ENCODE measurements at regions not wholly inside any gene's neighbourhood (a gene's known extent, or its start where the extent isn't known, plus 50 kb on each side); places are given as distances from the start of the nearest gene placed in this dataset.

DNA sequence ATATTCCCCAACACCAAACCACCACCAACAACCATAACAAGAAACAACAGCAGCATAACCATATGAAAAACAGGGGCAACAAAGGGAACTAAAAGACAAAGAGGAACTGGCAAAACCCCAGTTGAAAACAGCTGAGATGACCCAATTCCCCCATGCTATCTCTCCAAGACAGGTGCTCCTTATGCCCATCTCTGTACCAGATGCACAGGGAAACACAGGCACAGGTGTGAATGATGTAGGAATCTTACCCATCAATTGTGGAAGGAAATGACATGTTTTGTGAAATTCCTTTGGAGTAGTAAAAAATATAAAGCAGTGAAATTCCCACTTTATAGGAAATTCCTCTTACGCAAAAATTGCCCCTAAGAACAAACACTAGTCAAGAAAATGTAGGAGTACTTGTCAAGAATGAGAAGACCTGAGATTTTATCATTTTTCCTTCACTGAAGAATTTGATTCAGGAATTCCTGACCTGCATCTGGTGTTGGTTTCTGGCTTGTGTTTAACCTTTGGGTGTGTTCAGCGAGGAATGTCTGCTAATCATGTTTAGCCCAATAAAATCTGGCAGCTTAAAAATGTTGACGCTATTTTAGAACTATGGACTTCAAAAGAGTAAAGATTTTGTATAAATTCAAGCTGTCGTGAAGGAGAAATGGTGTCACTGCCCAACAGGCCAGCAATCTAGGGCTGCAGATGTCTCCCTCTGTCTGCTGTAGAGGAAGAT is 67.7 kb upstream of the ARHGAP28 start:
- peak overlapping the region; percentile 8 for H3K27ac ChIP-seq (ENCODE audit: low read length)
- no peaks in the 10 kb centered on the region for H3K9me3 ChIP-seq (replicated peaks; ENCODE audit: control insufficient read depth, low read depth, low read length)
- WGBS (ENCODE audit: insufficient coverage): 11% methylated on average over 3 of the region's 4 CpGs
- H3K36me3 ChIP-seq (ENCODE audit: control insufficient read depth, insufficient read depth, low read length): no peaks in the 10 kb centered on the region
- peak; percentile 42 for DNase-seq
- H3K4me1 ChIP-seq (ENCODE audit: control insufficient read depth, insufficient read depth, low read length): peaks cover 14% of the 10 kb centered on the region
- no peak overlapping the region for H3K4me3 ChIP-seq (ENCODE audit: low read length)
- no peaks in the 10 kb centered on the region for H3K27me3 ChIP-seq (ENCODE audit: control insufficient read depth, insufficient read depth, low read length)

- Histone ChIP-seq H3K36me3 (ENCODE audit: control insufficient read depth, insufficient read depth, low read length) (no peaks in the 10 kb centered on the region), H3K27me3 (ENCODE audit: control insufficient read depth, insufficient read depth, low read length) (no peaks in the 10 kb centered on the region), H3K4me3 (ENCODE audit: low read length) (no peak overlapping the region), H3K4me1 (ENCODE audit: control insufficient read depth, insufficient read depth, low read length) (peaks cover 7% of the 10 kb centered on the region), H3K27ac (ENCODE audit: low read length) (peak overlapping the region; percentile 52), H3K9me3 (replicated peaks; ENCODE audit: control insufficient read depth, low read depth, low read length) (no peaks in the 10 kb centered on the region)
- WGBS (ENCODE audit: insufficient coverage): no CpG with 5 or more reads among the region's 3 CpGs
- peak; percentile 91 for DNase-seq
These were observed 63.4 kb upstream of the ARHGAP28 start for GRCh38 chr18:6666012-6666685.

DNA sequence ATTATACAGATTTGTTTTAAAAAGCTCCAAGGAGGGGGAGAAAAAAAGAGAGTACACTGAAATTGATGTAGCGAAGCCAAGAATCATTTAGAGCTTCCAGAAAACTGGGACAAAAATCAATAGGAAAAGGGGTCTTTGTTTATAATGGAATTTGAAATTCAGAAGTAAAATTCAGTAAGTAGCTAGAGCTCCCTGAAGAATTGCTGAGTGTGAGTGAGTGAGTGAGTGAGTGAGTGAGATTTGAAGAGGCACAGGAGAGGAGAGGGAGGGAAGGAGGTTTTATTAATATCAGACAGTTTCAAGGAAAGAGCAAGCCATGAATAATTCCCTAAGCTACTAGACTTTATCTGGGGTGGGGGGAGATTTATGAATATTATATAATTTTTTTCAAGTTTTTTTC is 60.7 kb upstream of the ARHGAP28 start:
- DNase-seq: peak; percentile 76
- H3K27ac ChIP-seq (ENCODE audit: low read length): no peak overlapping the region
- H3K4me3 ChIP-seq (ENCODE audit: low read length): no peak overlapping the region
- WGBS (ENCODE audit: insufficient coverage): 70% methylated on average over 1 of the region's 1 CpG
- H3K27me3 ChIP-seq (ENCODE audit: control insufficient read depth, insufficient read depth, low read length): no peaks in the 10 kb centered on the region
- H3K36me3 ChIP-seq (ENCODE audit: control insufficient read depth, insufficient read depth, low read length): no peaks in the 10 kb centered on the region
- H3K4me1 ChIP-seq (ENCODE audit: control insufficient read depth, insufficient read depth, low read length): peaks cover 4% of the 10 kb centered on the region
- H3K9me3 ChIP-seq (replicated peaks; ENCODE audit: control insufficient read depth, low read depth, low read length): no peaks in the 10 kb centered on the region

- H3K27me3 ChIP-seq (ENCODE audit: control insufficient read depth, insufficient read depth, low read length): no peaks in the 10 kb centered on the region
- DNase-seq: no peak
- H3K9me3 ChIP-seq (replicated peaks; ENCODE audit: control insufficient read depth, low read depth, low read length): peaks cover 2% of the 10 kb centered on the region
- H3K36me3 ChIP-seq (ENCODE audit: control insufficient read depth, insufficient read depth, low read length): no peaks in the 10 kb centered on the region
- no peak overlapping the region for H3K4me3 ChIP-seq (ENCODE audit: low read length)
- no peak overlapping the region for H3K27ac ChIP-seq (ENCODE audit: low read length)
- no CpG with 5 or more reads among the region's 2 CpGs for WGBS (ENCODE audit: insufficient coverage)
- H3K4me1 ChIP-seq (ENCODE audit: control insufficient read depth, insufficient read depth, low read length): no peaks in the 10 kb centered on the region
These were observed 56.7 kb upstream of the ARHGAP28 start for GRCh38 chr18:6672821-6673308.

- H3K4me1 ChIP-seq (ENCODE audit: control insufficient read depth, insufficient read depth, low read length): no peaks in the 10 kb centered on the region
- H3K27ac ChIP-seq (ENCODE audit: low read length): no peak overlapping the region
- H3K4me3 ChIP-seq (ENCODE audit: low read length): no peak overlapping the region
- 100% methylated on average over 1 of the region's 2 CpGs for WGBS (ENCODE audit: insufficient coverage)
- no peaks in the 10 kb centered on the region for H3K36me3 ChIP-seq (ENCODE audit: control insufficient read depth, insufficient read depth, low read length)
- DNase-seq: no peak
- H3K27me3 ChIP-seq (ENCODE audit: control insufficient read depth, insufficient read depth, low read length): no peaks in the 10 kb centered on the region
- peaks cover 2% of the 10 kb centered on the region for H3K9me3 ChIP-seq (replicated peaks; ENCODE audit: control insufficient read depth, low read depth, low read length)
These were observed 52.4 kb upstream of the ARHGAP28 start for GRCh38 chr18:6677086-6677485.

- Histone ChIP-seq H3K9me3 (replicated peaks; ENCODE audit: control insufficient read depth, low read depth, low read length) (peaks cover 2% of the 10 kb centered on the region), H3K36me3 (ENCODE audit: control insufficient read depth, insufficient read depth, low read length) (no peaks in the 10 kb centered on the region), H3K27ac (ENCODE audit: low read length) (no peak overlapping the region), H3K4me1 (ENCODE audit: control insufficient read depth, insufficient read depth, low read length) (no peaks in the 10 kb centered on the region), H3K4me3 (ENCODE audit: low read length) (no peak overlapping the region), H3K27me3 (ENCODE audit: control insufficient read depth, insufficient read depth, low read length) (no peaks in the 10 kb centered on the region)
- DNase-seq: no peak
- WGBS (ENCODE audit: insufficient coverage): 40% methylated on average over 1 of the region's 4 CpGs
These were observed 50.3 kb upstream of the ARHGAP28 start for GRCh38 chr18:6679201-6679600.
